ENCODE measurements at regions not wholly inside any gene's neighbourhood (a gene's known extent, or its start where the extent isn't known, plus 50 kb on each side); places are given as distances from the start of the nearest gene placed in this dataset.
"Not testable (repeated sequence)": the region's sequence is repeated elsewhere in the genome, so short reads cannot be mapped to it uniquely, and the experiment has no call there.

DNA sequence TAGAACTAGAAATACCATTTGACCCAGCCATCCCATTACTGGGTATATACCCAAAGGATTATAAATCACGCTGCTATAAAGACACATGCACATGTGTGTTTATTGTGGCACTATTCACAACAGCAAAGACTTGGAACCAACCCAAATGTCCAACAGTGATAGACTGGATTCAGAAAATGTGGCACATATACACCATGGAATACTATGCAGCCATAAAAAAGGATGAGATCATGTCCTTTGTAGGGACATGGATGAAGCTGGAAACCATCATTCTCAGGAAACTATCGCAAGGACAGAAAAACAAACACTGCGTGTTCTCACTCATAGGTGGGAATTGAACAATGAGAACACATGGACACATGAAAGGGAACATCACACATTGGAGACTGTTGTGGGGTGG, 154.5 kb upstream of the INTU start:
- not testable (repeated sequence) for DNase-seq

DNA sequence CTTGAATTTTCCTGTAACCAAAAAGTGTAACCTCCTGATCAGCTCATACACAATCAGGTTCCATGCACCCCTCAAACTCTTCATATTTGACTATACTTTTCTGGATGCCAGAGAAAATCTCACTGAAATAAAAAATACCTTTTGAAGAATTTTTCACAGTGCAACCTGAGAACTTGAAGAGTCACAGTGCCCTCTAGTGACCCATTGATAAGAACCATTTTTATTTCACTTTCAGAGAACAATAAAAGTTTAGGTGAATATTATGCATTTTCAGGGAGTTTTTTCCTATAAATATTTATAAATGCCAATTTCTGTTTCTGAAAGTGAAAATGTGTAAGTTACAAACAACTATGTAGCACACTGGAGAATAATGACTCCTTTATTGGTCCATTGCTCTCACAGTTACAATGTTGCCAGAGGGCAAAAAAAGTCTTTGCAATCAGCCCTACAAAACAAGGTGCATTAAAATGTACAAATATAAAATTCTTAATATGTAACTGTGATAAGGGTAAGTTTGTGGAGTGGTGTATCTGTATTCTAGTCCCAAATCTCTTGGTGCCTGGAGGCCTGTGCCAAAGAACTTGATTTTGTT, 153.6 kb upstream of the INTU start:
- peak; percentile 17 for DNase-seq

DNA sequence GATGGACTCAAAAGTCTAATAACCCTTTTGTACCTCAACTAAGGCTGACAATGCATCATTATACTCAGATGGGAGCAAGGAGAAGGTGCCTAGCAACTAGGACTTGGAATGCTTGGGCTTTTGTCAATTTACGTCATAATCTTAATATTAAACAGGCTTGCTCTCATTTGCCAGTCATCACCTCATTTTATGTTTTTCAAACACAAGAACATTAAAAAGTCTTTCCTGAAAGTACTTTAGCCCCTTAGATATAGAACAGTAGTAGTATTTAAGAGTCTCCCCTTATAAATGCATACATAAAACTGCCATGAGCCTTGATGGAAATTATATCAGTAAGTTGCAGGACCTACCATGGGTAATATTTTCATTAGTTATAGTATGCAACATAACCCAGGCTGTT, 150.7 kb upstream of the INTU start:
- no peak for DNase-seq

DNA sequence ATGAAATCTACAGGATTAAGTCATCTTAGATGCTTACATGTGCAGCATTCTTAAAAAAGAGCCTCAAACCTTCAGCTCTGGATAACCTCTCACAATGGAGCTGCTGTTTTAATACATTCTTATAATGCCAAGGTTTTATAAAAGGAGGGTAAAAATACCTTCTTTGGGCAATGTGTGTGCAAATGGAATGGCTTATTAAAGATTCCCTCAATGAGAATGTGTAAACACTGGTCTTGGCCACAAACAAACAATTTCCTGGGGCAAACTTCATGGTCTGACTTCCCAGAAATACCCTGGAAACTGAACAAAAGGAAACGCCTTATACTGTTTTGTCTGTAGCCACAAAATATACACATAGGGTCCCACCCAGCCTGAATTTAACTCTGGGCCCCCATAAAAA, 148.6 kb upstream of the INTU start:
- no peak for DNase-seq

DNA sequence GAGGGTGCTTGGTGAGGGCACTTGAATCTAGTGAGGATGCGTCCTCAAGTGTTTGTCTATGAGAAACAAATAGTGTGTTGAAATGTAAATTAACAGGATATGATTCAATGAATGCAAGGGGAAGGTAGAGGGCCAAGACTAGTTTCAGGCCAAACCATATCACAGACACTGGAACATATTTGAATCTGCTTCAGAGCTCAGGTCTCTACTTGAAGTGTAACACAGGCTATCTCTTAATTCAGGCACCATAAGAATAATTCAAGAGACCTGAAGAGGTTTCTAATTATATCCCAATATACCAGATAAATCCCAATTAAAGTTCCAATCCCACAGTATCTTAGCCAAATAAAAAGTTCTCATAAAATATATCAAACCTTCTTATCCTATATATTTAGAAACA, 146.5 kb upstream of the INTU start:
- DNase-seq = no peak

DNA sequence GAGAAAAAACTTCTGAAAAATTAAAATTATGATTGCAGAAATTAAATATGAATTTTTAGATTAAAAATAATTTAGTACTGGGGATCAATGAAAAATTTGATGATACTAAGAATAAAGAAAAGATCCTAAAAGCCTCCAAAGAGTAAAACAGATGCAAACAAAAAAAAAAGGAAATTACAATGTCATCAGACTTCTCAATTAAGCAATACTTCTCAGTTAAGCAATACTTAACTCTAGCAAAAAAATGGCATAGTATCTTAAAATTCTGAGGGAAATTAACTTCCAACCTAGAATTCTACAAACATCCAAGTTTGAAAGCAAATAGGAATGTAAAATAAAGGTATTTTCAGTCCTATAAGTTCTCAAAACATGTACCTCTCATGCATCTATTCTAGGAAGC, 141.2 kb upstream of the INTU start:
- no peak for DNase-seq

DNA sequence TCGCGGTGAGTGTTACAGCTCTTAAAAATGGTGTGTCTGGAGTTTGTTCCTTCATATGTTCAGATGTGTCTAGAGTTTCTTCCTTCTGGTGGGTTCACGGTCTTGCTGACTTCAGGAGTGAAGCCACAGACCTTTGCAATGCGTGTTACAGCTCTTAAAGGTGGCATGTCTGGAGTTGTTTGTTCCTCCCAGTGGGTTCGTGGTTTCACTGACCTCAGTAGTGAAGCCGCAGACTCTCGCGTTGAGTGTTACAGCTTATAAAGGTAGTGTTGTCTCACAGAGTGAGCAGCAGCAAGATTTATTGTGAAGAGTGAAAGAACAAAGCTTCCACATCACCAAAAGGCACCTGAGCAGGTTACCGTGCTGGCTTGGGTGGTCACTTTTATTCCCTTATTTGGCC, 135.9 kb upstream of the INTU start:
- not testable (repeated sequence) for DNase-seq

DNA sequence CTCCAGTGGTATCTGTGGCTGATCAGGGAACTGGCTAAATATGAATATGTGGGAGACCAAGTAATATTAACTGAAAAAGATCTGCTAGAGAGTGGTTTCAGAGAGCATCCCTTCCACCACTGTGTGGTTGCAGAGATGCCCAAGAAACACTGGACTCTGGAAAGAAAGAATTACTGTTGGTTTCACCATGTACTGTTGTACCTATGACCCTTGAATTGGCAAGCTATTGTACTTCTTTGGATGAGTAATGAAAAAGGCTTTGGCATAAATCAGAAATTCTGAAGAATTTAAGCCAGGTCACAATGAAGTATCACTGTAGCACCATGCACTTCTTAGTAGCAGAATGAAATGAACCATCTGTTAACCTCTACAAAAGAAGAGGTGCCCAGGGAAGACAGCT, 134.4 kb upstream of the INTU start:
- DNase-seq = no peak

DNA sequence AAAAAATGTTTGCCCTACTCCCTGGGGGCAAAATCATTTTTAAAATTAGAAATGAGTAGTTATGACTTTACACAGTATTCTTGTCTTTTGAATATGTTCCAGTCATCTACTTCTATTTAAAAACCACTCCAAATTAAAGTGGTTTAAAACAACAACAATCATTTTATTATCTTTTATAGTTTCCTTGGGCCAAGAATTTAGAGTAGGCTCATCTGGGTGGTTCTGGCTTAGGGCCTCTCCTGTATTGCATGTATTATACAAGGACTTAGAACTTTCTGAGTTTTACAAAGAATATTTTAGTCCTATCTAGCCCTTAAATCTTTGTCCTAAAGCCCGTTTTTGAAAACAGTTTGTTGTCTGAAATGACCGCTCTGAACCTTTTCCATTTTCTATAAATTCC, 132.5 kb upstream of the INTU start:
- no peak for DNase-seq

DNA sequence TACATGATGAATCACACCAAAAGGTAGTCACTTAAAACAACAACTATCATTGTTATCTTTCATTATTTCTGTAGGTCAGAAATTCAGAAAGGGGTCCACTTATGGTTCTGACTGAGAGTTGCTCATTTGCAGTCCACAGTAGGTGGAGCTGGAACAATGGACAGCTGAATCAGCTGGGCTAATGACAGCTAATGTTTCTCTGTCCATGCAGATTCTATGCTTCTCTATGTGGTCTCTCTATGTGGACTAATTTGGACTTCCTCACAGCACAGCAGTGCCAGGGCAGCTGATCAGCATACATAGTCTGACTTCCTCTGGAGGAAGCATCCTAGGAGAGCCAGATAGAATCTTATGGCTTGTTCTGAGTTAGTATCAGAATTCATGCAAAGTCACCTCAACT, 131.7 kb upstream of the INTU start:
- peak; percentile 11 for DNase-seq

DNA sequence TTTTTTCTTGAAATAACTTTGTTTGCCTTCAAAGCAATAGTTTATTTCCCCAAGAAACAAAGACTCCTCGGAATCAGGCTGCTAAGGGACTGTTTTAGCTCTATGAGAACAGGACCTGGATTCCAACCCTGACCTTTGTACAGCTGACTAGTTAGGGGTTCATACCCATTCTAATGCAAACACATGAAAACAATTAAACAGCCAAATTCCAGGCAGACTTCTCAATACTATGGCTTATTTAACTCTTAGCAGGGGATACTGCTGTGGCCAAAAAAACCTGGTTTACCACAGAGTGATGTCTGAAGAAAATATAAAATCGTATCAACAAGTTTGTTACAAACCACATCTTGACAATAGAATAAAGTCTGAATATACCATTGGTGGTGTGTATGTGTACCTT, 129.6 kb upstream of the INTU start:
- DNase-seq = peak; percentile 19

DNA sequence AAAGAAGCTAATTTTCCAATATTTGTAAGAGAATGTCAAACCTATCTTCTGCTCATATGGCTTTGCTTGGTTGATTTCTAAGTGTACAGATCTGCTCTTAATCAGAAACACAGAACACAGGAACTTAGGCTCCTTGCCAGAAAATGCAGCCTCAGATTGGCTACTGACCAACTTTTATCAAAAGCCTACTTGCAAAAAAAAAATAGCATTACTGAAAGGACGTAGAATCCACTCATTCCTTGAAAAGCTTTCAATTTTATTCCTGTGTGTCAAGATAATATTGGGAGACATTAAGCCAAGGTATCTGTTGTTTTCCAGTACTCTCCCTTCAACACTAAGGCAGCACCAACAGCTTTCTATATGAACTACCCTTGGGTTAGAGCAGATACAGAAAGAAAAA, 127.6 kb upstream of the INTU start:
- peak; percentile 43 for DNase-seq

DNA sequence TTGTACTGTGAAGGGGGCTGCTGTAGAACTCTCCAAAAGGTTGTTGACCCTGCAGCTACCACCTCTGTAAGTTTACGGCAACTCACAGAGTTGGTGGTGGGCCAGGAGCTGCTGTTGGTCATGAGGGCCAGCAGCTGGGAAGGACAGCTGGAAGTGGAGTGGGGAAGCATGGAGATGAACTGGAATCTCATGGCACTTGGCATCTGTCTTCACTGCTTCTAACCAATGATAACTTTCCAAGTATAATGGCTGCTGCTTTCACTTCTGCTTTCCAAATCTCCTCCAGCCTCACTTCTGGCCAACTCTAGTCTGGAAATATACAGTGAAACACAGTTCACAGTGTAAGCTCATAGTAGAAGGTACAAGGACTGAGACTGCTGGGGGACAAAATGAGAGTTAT, 126.5 kb upstream of the INTU start:
- DNase-seq = no peak

DNA sequence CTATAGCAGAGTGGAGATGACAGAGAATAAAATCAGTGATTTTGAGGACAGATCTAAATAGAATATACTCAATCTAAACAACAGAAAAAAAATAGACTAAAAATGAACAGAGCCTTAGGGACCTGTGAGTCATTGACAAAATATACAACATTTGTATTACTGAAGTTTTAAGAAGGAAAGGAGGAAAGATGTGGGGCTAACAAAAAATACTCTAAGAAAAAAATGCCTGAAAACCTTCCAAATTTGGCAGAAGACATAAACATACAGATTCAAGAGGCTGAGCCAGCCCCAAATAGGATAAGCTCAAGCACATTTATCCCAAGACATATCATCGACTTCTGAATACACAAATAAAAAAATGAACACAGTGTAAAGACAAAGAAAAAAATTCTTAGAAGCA, 123.6 kb upstream of the INTU start:
- DNase-seq = peak; percentile 22

DNA sequence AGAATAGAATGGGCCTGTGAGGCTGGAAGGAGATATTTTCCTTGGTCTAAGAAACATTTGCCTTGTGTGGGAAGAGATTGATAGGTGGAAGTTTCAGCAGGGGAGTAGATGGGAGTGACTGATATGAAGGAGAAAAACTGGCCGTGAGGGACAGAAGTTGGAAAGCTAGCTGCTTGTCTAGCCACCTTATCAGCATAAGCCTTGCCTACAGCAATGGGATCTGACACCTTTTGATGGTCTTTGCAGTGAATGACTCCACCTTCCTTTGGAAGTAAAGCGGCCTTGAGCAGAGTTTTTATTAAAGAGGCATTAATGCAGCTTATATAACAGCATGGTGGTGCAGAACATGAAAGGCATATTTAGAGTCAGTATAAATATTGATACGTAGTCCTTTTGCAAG, 120.1 kb upstream of the INTU start:
- not testable (repeated sequence) for DNase-seq

DNA sequence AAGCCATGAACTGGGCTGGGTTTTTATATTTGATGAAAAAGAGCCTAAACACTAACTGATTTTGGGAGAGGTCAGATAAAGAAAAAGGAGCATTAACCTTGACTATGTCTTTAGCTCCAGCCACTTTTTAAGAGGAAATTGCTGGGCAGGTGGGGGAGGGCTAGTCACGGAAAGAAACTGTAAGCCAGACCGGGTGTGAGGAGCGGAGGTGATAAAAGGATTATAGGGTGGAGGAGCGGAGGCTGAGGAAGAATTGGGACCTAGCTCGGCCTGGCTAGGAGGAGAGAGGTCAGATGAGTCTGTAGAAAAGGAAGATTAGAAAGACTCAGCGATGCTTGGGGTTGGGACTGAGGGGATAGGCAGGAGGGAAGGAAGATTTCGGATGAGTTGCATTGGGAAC, 117.5 kb upstream of the INTU start:
- not testable (repeated sequence) for DNase-seq

DNA sequence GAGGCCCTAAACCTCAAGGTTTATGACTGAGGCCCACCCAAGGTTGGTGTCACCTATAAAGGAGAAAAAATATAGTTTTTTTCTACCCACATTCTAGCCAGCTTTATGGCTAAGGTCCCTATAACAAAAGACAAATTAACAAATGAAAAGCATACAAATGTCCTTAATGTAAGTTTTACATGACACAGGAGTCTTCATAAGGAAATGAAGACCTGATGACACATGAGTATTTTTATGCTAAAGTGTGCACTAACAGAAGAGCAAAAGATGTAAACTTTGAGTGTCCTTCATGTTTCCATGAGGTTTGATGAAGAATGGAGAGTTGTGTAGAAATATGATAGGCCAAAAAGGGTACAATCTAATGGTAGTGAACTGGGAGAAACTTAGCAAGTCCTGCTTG, 114.7 kb upstream of the INTU start:
- no peak for DNase-seq

DNA sequence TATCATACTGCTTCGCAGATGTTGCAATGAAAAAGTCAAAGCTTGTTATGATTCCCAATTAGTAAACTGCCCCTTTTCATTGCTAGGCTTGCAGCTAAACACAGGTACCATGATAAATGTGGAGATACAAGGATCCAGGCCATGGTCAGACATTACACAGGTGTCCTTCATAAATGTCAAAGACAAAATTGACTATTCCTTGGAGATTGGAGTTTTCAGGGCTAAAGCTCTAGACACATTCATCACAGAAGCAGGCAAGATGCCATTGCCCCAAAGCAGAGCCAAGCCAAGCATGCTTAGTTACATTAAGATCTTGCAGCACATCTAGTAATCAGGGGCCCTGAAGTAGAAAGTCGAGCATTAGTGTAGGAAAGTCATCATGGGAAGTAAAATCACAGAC, 111.3 kb upstream of the INTU start:
- no peak for DNase-seq

DNA sequence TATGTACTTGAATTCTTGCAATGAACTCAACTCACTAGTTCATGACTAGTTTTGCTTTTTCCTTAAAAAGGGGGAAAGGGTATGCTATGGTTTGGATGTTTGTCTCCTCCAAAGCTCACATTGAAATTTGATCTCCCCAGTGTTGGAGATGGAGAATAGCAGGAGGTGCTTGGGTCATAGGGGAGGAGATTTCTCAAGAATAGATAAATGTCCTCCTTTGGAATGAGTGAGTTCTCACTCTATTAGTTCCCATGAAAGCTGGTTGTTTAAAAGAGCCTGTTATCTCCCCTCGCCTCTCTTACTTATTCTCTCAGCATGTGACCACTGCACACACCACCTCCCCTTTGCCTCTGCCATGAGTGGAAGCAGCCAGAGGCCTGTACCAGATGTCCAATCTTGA, 109.4 kb upstream of the INTU start:
- no peak for DNase-seq

DNA sequence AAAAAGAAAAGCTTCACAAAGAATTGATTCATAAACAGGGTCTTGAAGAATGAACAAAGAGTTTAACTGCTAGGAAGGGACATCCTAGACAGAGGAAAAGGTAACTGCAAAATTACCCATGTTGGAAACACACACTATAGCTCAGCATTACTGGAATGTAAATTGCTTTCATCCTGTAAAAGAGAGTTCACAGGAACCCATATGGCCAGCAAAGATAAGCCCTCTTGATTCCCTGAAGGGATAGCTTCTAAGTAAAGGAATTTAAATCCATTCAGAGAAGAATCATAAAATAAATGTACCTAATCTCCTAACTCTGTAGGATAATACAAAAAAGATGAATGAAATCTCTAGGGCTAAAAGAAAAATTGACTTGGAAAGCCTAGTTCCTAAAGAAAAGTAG, 107.1 kb upstream of the INTU start:
- DNase-seq = no peak

DNA sequence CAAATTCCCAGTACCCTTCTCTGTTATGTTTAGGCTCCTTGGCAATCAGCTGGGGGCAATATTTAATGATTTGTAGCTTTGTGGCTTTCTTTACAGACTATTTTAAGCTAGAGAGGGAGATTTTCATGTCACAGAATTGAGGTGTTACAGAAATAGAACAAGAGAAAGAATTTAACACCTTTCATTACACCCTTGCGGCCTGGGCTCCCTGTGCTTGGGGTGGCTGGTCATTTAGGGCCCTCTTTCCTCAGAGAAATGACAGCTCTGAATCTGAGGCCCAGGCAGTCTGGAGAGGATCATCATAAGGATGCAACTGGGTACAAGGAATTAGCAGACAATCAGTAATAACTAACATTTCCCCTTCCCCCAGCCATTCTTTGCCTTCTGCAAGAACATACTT, 104.5 kb upstream of the INTU start:
- no peak for DNase-seq

DNA sequence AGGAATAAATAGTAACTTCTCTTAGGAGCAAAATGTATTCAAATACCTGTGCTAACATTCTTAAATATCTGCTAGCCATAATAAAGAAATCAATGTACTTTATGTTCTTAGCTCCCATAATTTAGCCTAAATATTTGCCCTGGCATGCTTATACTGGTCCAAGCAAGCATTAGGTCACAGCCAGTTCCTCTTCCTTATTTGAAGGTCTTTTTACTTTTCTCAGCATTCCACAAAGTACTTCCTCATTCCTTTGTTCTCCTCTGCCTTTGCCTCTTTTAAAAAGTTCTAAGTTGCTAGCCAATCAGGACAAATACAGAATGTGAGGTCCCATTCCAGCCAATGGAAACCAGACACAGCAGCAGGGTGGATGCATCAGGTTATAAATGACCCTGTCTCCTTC, 102.9 kb upstream of the INTU start:
- DNase-seq = not testable (repeated sequence)

DNA sequence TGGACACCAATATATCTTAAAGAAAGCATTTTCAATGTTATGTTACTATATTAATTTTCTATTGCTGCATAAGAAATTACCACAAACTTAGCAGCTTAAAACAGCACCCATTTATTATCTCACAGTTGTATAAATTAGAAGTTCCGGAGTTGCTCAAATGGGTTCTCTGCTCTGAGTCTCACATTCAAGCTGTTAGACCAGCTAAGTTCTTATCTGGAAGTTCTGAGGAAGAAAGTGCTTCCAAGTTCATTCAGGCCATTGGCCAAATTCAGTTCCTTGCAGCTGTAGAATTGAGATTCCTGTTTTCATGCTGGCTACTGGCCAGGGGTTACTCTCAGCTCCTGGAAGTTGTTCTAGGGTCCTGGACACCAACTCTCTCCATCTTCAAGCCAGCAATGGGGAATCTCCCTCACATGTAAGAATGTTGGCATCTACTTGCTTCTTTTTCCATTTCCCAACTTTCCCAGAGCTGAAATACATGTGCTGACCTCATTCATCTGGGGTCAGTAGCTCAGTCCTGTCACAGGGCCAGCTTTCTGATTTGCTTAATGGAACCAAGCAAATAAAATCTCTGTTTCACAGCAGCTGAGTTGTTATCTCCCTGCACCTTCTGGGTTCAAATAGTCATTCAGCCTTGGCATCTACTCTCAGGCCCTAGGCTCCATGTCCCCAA, 99.6 kb upstream of the INTU start:
- DNase-seq = no peak

DNA sequence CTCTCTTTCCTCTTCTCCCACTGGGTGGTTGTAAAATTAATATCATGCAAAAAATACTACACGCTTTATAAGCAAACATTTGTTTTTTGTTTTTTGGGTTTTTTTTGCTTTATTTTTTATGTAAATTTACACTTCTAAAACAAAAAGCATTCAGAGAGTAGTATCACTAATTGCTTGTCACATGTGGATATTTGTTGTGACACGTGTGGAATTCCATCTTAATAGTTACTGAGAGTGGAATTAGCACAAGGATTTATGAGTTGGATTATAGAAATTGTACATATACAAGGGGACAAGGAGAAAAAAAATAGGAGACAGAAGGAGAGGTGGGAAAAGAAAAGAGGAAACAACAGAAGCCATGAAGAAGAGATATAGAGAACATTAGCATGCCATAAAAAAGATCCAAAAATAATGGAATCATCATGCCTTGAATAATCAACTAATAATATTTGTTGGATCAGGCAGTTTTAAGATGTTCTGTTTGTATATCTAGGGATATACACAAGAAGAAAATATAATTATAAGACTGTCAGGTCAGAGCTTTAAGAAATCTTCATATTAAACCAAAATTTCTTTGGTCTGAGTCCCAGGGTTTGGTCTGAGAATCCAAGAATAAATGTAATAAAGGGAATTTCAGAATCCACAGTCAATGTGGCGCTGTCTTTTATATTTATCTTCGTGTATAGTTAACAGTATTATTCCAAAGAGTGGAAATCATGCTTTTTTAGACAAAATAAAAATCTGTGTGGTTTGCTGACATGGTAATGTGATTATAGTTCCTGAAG, 98.5 kb upstream of the INTU start:
- DNase-seq = no peak

DNA sequence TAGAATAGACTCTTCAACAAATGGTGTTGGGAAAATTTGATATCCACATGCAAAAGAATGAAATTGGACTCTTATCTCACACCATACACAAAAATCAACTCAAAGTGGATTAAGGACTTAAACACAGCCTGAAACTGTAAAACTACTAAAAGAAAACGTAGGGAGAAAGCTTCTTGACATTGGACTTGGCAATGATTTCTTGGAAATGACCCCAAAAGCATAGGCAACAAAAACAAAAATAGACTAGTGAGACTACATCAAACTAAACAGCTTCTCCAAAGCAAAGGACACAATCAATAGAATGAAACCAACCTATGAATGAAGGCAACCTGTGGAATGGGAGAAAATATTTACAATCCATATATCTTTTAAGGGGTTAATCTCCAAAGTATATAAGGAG, 94.7 kb upstream of the INTU start:
- no peak for DNase-seq
